ENCODE measurements at regions not wholly inside any gene's neighbourhood (a gene's known extent, or its start where the extent isn't known, plus 50 kb on each side); places are given as distances from the start of the nearest gene placed in this dataset.

DNA sequence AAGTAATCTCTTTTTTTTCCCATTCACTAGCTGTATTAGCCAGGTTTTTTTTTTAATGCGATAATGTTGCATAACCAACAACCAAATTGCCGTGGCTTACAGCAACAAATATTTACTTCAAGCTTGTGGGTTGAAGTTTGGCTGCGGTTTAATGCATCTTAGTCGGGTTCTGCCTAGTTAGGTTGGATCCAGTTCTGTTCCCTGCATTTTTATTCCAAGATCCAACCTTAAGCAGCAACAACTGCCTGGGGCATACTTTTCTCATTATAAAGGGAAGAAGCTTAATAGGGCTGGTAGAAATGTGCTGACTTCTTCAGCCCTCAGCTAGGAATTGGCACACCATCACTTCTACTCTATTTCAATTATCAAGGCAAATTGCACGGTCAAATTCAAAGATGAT is 1115.5 kb upstream of the AUTS2 start:
- no peaks in the 10 kb centered on the region for H3K36me3 ChIP-seq
- H3K27me3 ChIP-seq: no peaks in the 10 kb centered on the region
- no peaks in the 10 kb centered on the region for H3K4me1 ChIP-seq
- no peak for TF ChIP-seq POLR2A (IDR thresholded peaks at IDR 0.05)
- DNase-seq (no peak), ATAC-seq (no peak)
- no peaks in the 10 kb centered on the region for H3K9me3 ChIP-seq
- in situ Hi-C loops (cut with MboI; ENCODE audit: low sequenced_read_pairs in 4 of 4) (no loop called here), intact Hi-C loops (cut with DNase I; ENCODE audit: low total_unique reads) (no loop called here)
- no peak overlapping the region for H3K27ac ChIP-seq
- H3K4me3 ChIP-seq: no peak overlapping the region

DNA sequence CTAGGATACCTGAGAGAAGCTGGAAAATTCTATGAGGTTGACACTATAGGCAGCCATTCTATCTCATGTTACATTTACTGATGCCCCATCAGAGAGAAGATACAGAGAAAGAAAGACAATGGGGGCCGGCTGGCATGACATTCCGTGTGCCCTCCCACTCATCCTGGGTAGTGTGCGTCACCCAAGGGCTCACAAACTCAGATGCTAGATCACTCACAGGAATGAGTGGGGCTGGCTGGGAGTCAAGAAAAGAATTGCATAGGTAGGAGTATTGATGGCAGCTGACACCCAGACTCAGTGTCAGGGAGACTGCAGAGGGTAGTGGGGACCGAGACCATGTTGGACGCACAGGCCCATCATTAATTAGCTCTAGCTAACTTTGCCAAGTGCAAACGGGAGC is 1113.5 kb upstream of the AUTS2 start:
- Histone ChIP-seq H3K36me3 (no peaks in the 10 kb centered on the region), H3K4me3 (no peak overlapping the region), H3K27ac (no peak overlapping the region), H3K27me3 (no peaks in the 10 kb centered on the region), H3K4me1 (no peaks in the 10 kb centered on the region), H3K9me3 (no peaks in the 10 kb centered on the region)
- in situ Hi-C loops (cut with MboI; ENCODE audit: low sequenced_read_pairs in 4 of 4): no loop called here
- TF ChIP-seq, protein P1, sequence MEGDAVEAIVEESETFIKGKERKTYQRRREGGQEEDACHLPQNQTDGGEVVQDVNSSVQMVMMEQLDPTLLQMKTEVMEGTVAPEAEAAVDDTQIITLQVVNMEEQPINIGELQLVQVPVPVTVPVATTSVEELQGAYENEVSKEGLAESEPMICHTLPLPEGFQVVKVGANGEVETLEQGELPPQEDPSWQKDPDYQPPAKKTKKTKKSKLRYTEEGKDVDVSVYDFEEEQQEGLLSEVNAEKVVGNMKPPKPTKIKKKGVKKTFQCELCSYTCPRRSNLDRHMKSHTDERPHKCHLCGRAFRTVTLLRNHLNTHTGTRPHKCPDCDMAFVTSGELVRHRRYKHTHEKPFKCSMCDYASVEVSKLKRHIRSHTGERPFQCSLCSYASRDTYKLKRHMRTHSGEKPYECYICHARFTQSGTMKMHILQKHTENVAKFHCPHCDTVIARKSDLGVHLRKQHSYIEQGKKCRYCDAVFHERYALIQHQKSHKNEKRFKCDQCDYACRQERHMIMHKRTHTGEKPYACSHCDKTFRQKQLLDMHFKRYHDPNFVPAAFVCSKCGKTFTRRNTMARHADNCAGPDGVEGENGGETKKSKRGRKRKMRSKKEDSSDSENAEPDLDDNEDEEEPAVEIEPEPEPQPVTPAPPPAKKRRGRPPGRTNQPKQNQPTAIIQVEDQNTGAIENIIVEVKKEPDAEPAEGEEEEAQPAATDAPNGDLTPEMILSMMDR (IDR thresholded peaks at IDR 0.05 in 4 of 5, conservative IDR thresholded peaks at IDR 0.05 in 1 of 5): no peak
- DNase-seq (no peak), ATAC-seq (no peak)
- intact Hi-C loops (cut with DNase I; ENCODE audit: low total_unique reads): no loop called here

DNA sequence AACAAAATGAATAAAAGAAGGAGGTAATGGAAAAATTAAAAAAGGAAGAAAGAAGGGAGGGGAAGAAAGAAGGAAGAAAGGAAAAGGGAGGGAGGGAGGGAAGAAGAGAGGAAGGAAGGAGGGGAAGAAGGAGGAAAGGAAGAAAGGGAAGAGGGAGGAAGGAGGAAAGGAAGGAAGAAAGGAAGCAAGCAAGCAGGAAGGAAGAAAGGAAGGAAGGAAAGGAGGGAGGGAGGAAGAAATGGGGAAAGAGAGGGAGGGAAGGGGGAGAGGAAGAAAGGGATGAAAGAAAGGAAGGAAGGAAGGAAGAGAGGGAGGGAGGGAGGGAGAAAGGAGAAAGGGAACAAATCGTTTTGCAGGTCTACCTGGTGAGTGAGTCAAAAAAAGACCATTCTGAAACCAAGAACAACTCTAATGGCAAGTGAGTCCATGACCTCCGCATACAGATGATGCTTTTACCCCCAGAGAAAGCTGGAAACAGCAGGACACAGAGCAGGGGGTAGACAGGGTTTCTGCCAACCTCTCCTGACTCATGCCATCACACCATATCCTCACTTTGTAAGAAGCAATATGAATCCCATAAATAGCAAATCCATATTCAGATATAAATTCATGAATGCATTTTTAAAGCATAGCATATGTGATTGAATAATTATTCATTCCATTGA is 1112.9 kb upstream of the AUTS2 start:
- no peak overlapping the region for H3K27ac ChIP-seq
- H3K9me3 ChIP-seq: no peaks in the 10 kb centered on the region
- intact Hi-C loops (cut with DNase I; ENCODE audit: low total_unique reads): no loop called here
- ATAC-seq (no peak), DNase-seq (no peak)
- no peaks in the 10 kb centered on the region for H3K36me3 ChIP-seq
- H3K4me1 ChIP-seq: no peaks in the 10 kb centered on the region
- no peaks in the 10 kb centered on the region for H3K27me3 ChIP-seq
- TF ChIP-seq, protein P1 (IDR thresholded peaks at IDR 0.05 in 4 of 5, conservative IDR thresholded peaks at IDR 0.05 in 1 of 5): no peak
- no peak for TF ChIP-seq POLR2A (IDR thresholded peaks at IDR 0.05)
- in situ Hi-C loops (cut with MboI; ENCODE audit: low sequenced_read_pairs in 4 of 4): no loop called here
- no peak overlapping the region for H3K4me3 ChIP-seq

DNA sequence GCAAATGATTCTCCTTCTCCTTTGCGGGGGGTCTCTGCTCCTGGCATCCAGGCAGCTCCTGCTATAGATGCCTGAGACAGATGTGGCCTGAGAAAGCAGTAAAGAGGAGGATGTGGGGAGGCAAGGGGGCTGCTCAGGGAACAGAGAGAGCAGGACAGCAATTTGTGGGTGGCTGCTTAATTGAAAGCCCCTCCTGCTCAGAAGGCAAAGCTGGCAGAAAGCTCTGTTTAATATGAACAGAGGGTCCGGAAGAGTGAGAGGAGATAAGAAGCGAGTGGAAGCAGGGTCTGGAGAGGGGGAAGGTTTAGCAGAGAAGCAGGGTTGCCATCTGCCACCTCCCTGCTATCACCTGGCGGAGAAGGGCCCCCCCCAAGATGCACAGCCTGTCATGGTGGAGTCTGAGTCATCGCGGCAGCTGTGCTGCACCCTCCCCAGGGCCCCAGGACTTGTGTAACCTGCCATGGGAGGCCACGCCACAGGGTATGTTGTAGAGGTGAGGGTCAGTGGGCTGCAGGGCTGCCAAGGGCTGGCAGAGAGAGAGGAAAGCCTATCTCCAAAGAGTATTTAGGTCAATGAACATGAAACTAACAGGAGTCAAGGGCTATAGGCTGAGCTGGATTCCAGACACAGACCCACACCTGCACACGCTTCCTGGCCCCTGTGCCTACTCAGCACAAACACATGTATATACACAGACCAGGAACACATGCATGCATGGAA is 1109.8 kb upstream of the AUTS2 start:
- intact Hi-C loops (cut with DNase I; ENCODE audit: low total_unique reads) (no loop called here), in situ Hi-C loops (cut with MboI; ENCODE audit: low sequenced_read_pairs in 4 of 4) (no loop called here)
- DNase-seq (no peak), ATAC-seq (no peak)
- Histone ChIP-seq H3K27me3 (no peaks in the 10 kb centered on the region), H3K4me1 (no peaks in the 10 kb centered on the region), H3K27ac (no peak overlapping the region), H3K36me3 (no peaks in the 10 kb centered on the region), H3K9me3 (no peaks in the 10 kb centered on the region), H3K4me3 (no peak overlapping the region)
- TF ChIP-seq, protein P1 (IDR thresholded peaks at IDR 0.05 in 4 of 5, conservative IDR thresholded peaks at IDR 0.05 in 1 of 5): no peak
- TF ChIP-seq POLR2A (IDR thresholded peaks at IDR 0.05): no peak

DNA sequence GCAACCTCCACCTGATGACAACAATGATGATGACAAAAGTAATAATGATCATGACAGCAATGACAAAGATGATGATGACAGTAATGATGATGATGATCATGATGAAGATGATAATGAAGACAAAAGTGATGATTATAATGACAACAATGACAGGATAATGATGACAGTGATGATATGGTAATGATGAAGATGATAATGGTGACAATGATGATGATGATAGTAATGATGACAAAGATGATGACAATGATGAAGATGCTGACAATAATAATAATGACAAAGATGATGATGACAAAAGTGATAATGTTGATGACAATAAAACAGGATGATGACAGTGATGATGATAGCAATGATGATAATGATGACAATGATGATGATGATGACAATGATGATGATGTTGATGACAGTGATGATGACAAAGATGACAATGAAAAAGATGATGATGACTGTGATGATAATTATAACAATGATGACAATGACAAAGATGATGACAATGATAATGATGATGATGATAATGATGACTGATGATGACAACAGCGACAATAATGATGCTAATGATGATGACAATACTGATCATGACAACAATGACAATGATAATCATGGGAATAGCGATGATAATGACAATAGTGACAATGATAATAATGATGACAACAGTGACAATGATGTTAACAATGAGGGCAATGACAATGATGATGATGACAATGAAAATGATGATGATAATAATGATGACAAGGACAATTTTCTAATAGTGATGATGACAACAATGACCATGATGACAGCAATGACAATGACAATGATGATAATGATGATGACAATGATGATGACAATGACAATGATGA is 1106.5 kb upstream of the AUTS2 start:
- Histone ChIP-seq H3K4me3 (no peak overlapping the region), H3K9me3 (no peaks in the 10 kb centered on the region), H3K4me1 (no peaks in the 10 kb centered on the region), H3K27ac (no peak overlapping the region), H3K36me3 (no peaks in the 10 kb centered on the region), H3K27me3 (no peaks in the 10 kb centered on the region)
- TF ChIP-seq, protein P1 (IDR thresholded peaks at IDR 0.05 in 4 of 5, conservative IDR thresholded peaks at IDR 0.05 in 1 of 5): no peak
- TF ChIP-seq POLR2A (IDR thresholded peaks at IDR 0.05): no peak
- intact Hi-C loops (cut with DNase I; ENCODE audit: low total_unique reads) (no loop called here), in situ Hi-C loops (cut with MboI; ENCODE audit: low sequenced_read_pairs in 4 of 4) (no loop called here)
- ATAC-seq (no peak), DNase-seq (no peak)

Data from gastrocnemius medialis (tissue), 4 donors.